ENCODE measurements at regions not wholly inside any gene's neighbourhood (a gene's known extent, or its start where the extent isn't known, plus 50 kb on each side); places are given as distances from the start of the nearest gene placed in this dataset.

DNA sequence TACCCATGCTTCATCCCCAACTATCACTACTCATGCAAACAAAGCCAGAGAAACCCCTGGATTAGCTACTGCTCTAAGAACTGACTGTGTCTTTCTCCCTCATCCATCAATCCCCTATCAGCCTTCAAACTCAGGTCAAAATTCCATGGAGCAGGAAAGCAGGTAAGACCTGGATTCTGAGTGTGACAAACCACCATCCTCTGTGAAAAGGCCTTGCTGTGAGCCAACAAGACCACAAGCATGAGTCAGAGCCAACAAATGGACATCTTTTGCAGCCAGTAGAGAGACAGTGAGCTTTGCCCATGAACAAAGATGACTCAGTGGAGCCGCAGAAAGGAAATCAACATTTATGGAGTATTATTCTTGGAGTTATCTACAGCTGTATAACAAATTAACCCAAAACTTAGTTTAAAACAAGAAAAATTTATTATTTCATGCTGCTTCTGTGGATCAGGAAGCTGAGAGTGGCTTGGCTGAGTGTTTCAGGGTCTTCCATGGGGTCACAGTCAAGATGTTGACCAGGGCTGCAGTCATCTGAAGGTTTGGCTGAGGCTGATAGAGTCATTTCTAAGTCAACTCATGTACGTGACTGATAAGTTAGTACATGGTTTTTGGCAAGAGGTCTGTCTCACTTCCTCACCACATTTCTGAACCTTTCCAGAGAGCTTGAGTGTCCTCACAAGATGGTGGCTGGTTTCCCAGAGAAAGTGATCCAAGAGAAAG, 61.1 kb downstream of the PITPNM2 start:
- CTCF ChIA-PET, result interaction anchor here (0.8 to 1.2 kb wide), 2 partner anchors 31 to 63 kb away, joined by 3 read pairs; no protein-coding TSS in a partner anchor
- no peak overlapping the region for H3K27ac Mint-ChIP-seq
- H3K36me3 Mint-ChIP-seq (ENCODE audit: low read depth), result no peaks in the 10 kb centered on the region
- no peaks in the 10 kb centered on the region for H3K9me3 Mint-ChIP-seq
- no peaks in the 10 kb centered on the region for H3K27me3 Mint-ChIP-seq (ENCODE audit: low read depth)
- H3K4me1 Mint-ChIP-seq (ENCODE audit: low read depth), result peaks cover 15% of the 10 kb centered on the region
- no peak overlapping the region for H3K4me3 Mint-ChIP-seq
- no peak for DNase-seq
- intact Hi-C loops (cut with micrococcal nuclease), result no loop called here

- Mint-ChIP-seq H3K9me3 (no peaks in the 10 kb centered on the region), H3K4me1 (ENCODE audit: low read depth) (peaks cover 13% of the 10 kb centered on the region), H3K4me3 (no peak overlapping the region), H3K36me3 (ENCODE audit: low read depth) (no peaks in the 10 kb centered on the region), H3K27me3 (ENCODE audit: low read depth) (no peaks in the 10 kb centered on the region), H3K27ac (no peak overlapping the region)
- DNase-seq, result no peak
- intact Hi-C loops (cut with micrococcal nuclease), result no loop called here
- CTCF ChIA-PET, result interaction anchor here (1.2 kb wide), 1 partner anchor 32 kb away, joined by 3 read pairs; no protein-coding TSS in a partner anchor
These were observed 61.8 kb downstream of the PITPNM2 start for GRCh38 chr12:123089140-123089539.

DNA sequence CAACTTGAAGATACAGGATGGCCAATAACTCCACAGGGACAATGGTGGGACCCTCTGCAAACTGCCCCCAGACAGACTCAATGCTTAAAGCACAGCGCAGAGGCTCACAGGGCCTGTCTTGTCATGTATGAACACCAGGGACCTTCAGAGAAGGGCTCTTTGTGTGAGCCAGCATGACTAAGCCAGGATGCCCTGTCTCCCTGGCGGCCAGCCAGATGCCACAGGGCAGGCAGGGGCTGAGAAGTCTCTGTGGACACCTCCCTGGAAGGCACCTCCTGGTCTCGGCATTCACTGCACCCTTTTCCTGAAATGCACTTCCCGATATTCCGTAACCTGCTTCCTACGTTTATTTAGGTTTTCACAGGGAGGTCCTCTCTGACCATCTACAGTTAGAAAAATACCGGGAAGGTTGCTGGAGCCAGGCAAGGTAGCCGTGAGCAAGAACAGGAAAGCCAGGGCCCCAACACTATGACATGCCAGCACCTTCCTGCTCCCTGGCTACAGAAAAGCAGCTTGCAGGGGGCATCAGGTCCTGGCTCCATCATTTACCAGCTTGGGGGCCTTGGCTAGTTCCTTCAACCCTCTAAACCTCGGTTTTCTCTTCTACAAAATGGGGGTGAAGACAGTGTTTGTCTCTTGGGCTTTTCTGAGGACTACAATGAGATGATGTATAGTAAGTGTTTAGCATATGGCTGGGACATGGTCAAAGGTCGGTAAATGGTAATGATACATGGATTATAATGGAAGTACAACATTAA, 65.0 kb downstream of the PITPNM2 start:
- Mint-ChIP-seq H3K4me1 (ENCODE audit: low read depth) (peaks cover 14% of the 10 kb centered on the region), H3K36me3 (ENCODE audit: low read depth) (no peaks in the 10 kb centered on the region), H3K4me3 (no peak overlapping the region), H3K27me3 (ENCODE audit: low read depth) (no peaks in the 10 kb centered on the region), H3K27ac (no peak overlapping the region), H3K9me3 (no peaks in the 10 kb centered on the region)
- CTCF ChIA-PET, result no interaction called here
- intact Hi-C loops (cut with micrococcal nuclease), result no loop called here
- peak; percentile 38 for DNase-seq

DNA sequence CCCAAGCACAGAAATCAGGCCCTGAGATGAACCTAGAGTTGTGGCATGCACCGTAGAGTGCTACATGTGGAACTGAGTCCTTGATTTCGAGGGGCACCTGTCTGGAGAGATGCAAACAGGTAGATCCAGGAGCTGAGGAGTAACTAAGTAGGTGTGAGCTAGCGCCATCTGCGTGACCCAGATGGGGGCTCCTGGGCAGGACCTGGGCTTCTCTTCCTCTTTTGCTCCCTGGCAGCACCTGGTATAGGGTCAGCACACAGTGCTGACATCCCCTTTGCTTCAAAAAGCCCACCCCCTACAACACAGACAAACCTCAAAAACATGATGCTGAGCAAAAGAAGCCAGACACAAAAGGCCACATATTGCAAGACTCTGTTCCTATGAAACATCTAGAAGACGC, 65.8 kb downstream of the PITPNM2 start:
- CTCF ChIA-PET, result interaction anchor here (1.4 kb wide), 1 partner anchor 10 kb away, joined by 4 read pairs; no protein-coding TSS in a partner anchor
- Mint-ChIP-seq H3K4me1 (ENCODE audit: low read depth) (peaks cover 14% of the 10 kb centered on the region), H3K36me3 (ENCODE audit: low read depth) (no peaks in the 10 kb centered on the region), H3K4me3 (no peak overlapping the region), H3K27me3 (ENCODE audit: low read depth) (no peaks in the 10 kb centered on the region), H3K27ac (no peak overlapping the region), H3K9me3 (no peaks in the 10 kb centered on the region)
- no peak for DNase-seq
- intact Hi-C loops (cut with micrococcal nuclease), result no loop called here

- Mint-ChIP-seq H3K4me1 (ENCODE audit: low read depth) (peaks cover 10% of the 10 kb centered on the region), H3K27me3 (ENCODE audit: low read depth) (no peaks in the 10 kb centered on the region), H3K36me3 (ENCODE audit: low read depth) (no peaks in the 10 kb centered on the region), H3K27ac (peak overlapping the region; percentile 57), H3K4me3 (no peak overlapping the region), H3K9me3 (no peaks in the 10 kb centered on the region)
- CTCF ChIA-PET, result interaction anchor here (1.4 kb wide), 1 partner anchor 9 kb away, joined by 4 read pairs; no protein-coding TSS in a partner anchor
- DNase-seq, result no peak
- intact Hi-C loops (cut with micrococcal nuclease), result no loop called here
These were observed 67.0 kb downstream of the PITPNM2 start for GRCh38 chr12:123083661-123084571.

- no peaks in the 10 kb centered on the region for H3K36me3 Mint-ChIP-seq (ENCODE audit: low read depth)
- H3K27ac Mint-ChIP-seq, result no peak overlapping the region
- intact Hi-C loops (cut with micrococcal nuclease), result no loop called here
- H3K27me3 Mint-ChIP-seq (ENCODE audit: low read depth), result no peaks in the 10 kb centered on the region
- CTCF ChIA-PET, result no interaction called here
- H3K9me3 Mint-ChIP-seq, result no peaks in the 10 kb centered on the region
- peaks cover 25% of the 10 kb centered on the region for H3K4me1 Mint-ChIP-seq (ENCODE audit: low read depth)
- no peak for DNase-seq
- H3K4me3 Mint-ChIP-seq, result no peak overlapping the region
These were observed 70.3 kb downstream of the PITPNM2 start for GRCh38 chr12:123080634-123081033.

DNA sequence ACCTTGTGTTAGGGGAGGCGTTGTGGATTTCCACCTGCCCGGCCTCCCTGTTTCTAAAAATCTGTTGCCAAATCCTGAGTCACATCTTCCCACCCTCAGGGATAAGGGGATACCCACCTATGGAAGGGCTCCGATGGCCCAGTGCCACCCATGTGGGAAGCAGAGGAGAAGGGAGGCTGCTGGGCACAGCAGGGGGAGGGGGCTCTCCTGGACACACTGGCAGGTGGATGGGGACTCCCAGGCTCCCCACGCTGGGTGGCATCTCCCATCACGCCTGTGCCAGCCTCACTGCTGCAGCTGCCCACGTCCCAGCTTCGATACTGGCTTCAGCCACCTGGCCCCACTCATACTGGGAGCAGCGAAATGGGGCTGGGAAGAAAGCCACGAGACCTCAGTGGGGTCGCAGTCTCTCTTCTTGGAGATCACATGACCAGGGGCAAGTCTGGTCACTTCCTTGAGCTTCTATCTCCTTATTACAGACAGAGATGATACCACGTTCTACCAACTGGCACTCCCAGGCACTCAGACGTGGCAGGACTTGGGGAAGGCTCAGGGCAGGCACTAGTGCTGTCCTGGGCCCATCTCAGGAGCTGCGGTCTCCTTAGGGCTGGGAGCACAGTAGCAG, 72.2 kb downstream of the PITPNM2 start:
- CTCF ChIA-PET, result interaction anchor here (4.7 kb wide), 1 partner anchor 34 kb away, joined by 53 read pairs; no protein-coding TSS in a partner anchor
- intact Hi-C loops (cut with micrococcal nuclease), result loop anchor here (5.0 kb wide), 2 partner anchors 504 to 1859 kb away; partner anchors contain the start of gene TMED2
- H3K4me1 Mint-ChIP-seq (ENCODE audit: low read depth), result peaks cover 40% of the 10 kb centered on the region
- no peaks in the 10 kb centered on the region for H3K9me3 Mint-ChIP-seq
- no peak overlapping the region for H3K4me3 Mint-ChIP-seq
- H3K36me3 Mint-ChIP-seq (ENCODE audit: low read depth), result no peaks in the 10 kb centered on the region
- H3K27ac Mint-ChIP-seq, result no peak overlapping the region
- no peaks in the 10 kb centered on the region for H3K27me3 Mint-ChIP-seq (ENCODE audit: low read depth)
- DNase-seq, result no peak

DNA sequence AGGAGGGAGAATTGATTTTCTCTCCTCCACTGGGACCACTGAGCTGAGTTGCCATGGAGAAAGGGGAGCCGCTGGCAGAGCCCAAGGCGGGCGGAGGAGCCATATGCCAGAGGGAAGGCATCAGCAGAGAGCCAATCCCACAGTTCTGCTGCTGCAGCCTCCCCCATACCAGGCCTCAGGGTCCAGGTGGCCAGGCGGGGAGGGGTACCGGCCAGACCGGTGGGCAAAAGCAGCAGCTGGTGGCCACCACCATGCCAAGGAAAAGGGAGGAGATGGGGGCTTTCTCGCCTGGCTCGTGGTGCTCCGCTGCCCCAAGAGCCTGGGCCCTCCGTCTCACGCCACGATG, 72.8 kb downstream of the PITPNM2 start:
- Mint-ChIP-seq H3K9me3 (no peaks in the 10 kb centered on the region), H3K4me1 (ENCODE audit: low read depth) (peaks cover 45% of the 10 kb centered on the region), H3K27ac (no peak overlapping the region), H3K4me3 (no peak overlapping the region), H3K36me3 (ENCODE audit: low read depth) (no peaks in the 10 kb centered on the region), H3K27me3 (ENCODE audit: low read depth) (no peaks in the 10 kb centered on the region)
- DNase-seq, result no peak
- intact Hi-C loops (cut with micrococcal nuclease), result loop anchor here (5.0 kb wide), 2 partner anchors 504 to 1859 kb away; partner anchors contain the start of gene TMED2
- CTCF ChIA-PET, result interaction anchor here (0.6 to 4.7 kb wide), 2 partner anchors 34 to 495 kb away, joined by 4 to 53 read pairs; no protein-coding TSS in a partner anchor

DNA sequence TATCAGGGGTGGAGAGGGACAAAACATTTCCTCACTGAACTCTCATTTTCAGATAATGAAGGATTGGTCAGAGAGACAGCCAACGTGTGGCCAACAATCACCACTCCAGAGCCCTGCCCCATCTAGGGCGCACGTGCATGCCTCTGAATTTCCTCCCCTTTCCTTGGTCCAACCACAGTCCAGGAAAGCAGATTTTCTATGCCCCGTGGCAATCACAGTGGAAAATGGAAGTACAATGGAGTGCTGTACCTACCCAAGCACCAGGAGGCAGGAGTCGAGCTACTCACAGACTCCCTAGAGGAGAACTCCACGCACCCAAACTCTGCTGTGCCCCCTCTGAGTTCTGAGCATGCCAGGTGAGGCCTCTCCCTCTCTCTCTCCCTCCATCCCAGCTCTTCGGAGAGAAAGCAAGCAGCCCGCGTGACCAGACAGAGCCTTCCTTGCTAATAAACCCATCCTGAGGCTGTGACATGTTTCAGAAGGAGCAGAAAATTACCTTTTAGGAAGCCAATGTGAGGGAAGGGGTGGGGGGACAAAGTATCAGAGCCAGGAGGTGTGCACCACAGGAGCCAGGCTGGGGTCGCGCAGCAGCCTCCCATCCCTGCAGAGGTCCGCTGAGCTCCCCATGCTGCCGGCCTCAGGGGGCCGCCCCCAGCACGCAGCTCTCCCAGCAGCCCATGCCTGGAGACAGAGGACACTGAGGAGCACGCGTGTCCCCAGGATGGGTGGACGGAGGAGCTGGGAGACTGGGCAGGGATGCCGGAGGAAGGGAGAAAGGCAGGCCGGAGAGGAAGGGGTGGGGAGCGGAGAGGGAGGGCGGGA, 73.4 kb downstream of the PITPNM2 start:
- Mint-ChIP-seq H3K27ac (peak overlapping the region; percentile 93), H3K27me3 (ENCODE audit: low read depth) (no peaks in the 10 kb centered on the region), H3K9me3 (no peaks in the 10 kb centered on the region), H3K4me1 (ENCODE audit: low read depth) (peaks cover 46% of the 10 kb centered on the region), H3K36me3 (ENCODE audit: low read depth) (no peaks in the 10 kb centered on the region), H3K4me3 (no peak overlapping the region)
- intact Hi-C loops (cut with micrococcal nuclease), result loop anchor here (2.0 to 5.0 kb wide), 4 partner anchors 189 to 1860 kb away; partner anchors contain the start of gene TMED2
- peak; percentile 29 for DNase-seq
- CTCF ChIA-PET, result interaction anchor here (0.6 to 4.7 kb wide), 5 partner anchors 30 to 496 kb away, joined by 3 to 53 read pairs (median 4); partner anchors contain the start of gene PITPNM2

GRCh38 chr12:123076604-123077297, 74.1 kb downstream of the PITPNM2 start:
- peaks cover 44% of the 10 kb centered on the region for H3K4me1 Mint-ChIP-seq (ENCODE audit: low read depth)

More at GRCh38 chr12:123076604-123077297, 74.1 kb downstream of the PITPNM2 start:
- Mint-ChIP-seq H3K27ac (peak overlapping the region; percentile 93), H3K36me3 (ENCODE audit: low read depth) (no peaks in the 10 kb centered on the region), H3K27me3 (ENCODE audit: low read depth) (no peaks in the 10 kb centered on the region), H3K4me3 (peak overlapping the region; percentile 67), H3K9me3 (no peaks in the 10 kb centered on the region)
- peak; percentile 85 for DNase-seq
- CTCF ChIA-PET, result interaction anchor here (0.6 to 4.7 kb wide), 6 partner anchors 30 to 632 kb away, joined by 3 to 53 read pairs (median 4); partner anchors contain the start of gene PITPNM2
- intact Hi-C loops (cut with micrococcal nuclease), result loop anchor here (1.0 to 5.0 kb wide), 18 partner anchors 31 to 1861 kb away; partner anchors contain the start of genes ARL6IP4, KNTC1, MPHOSPH9 and MTRFR
